Astrocyte of the cerebellum (primary cell): ENCODE measurements at regions not wholly inside any gene's neighbourhood (a gene's known extent, or its start where the extent isn't known, plus 50 kb on each side); places are given as distances from the start of the nearest gene placed in this dataset.

Experiments
- DNase-seq: peaks from one replicate; pipeline ENCODE4 v3.0.0-alpha.2; 2011; ENCODE audit warnings: low read depth
- H3K4me3 ChIP-seq: 2 replicates; pipeline ENCODE4 v1.5.1; 2011; ENCODE audit warnings: mild to moderate bottlenecking, low read depth, low read length, moderate library complexity
- CTCF ChIP-seq: IDR thresholded peaks from 2 replicates; pipeline ENCODE4 v1.5.1; 2012; ENCODE audit warnings: low read length, low read depth, moderate library complexity, mild to moderate bottlenecking; ENCODE audit errors: missing control alignments
- in situ Hi-C: cut with HindIII; loops from 2 replicates; pipeline ENCODE4 v1.10.0; 2017; ENCODE audit warnings: low sequenced_read_pairs

- no peak overlapping the region for H3K4me3 ChIP-seq
- in situ Hi-C loops = no loop called here
- no peak for TF ChIP-seq CTCF
- no peak for DNase-seq
Measured at GRCh38 chr18:64720781-64721464, 572.0 kb upstream of the LINC00305 start.

GRCh38 chr18:64718808-64719207 is 569.9 kb upstream of the LINC00305 start:
- TF ChIP-seq CTCF = no peak
- no peak overlapping the region for H3K4me3 ChIP-seq
- DNase-seq = no peak
- in situ Hi-C loops = no loop called here

GRCh38 chr18:64717026-64717425 is 568.1 kb upstream of the LINC00305 start:
- no peak overlapping the region for H3K4me3 ChIP-seq
- in situ Hi-C loops = no loop called here
- DNase-seq = no peak
- no peak for TF ChIP-seq CTCF

- no peak overlapping the region for H3K4me3 ChIP-seq
- no peak for DNase-seq
- TF ChIP-seq CTCF = no peak
- in situ Hi-C loops = no loop called here
Measured at GRCh38 chr18:64714086-64714485, 565.2 kb upstream of the LINC00305 start.

- DNase-seq = no peak
- no peak for TF ChIP-seq CTCF
- H3K4me3 ChIP-seq = no peak overlapping the region
- in situ Hi-C loops = no loop called here
Measured at GRCh38 chr18:64713284-64713683, 564.4 kb upstream of the LINC00305 start.

GRCh38 chr18:64712035-64712434 is 563.1 kb upstream of the LINC00305 start:
- no peak for DNase-seq
- H3K4me3 ChIP-seq = no peak overlapping the region
- no peak for TF ChIP-seq CTCF
- in situ Hi-C loops = no loop called here
